Brain microvascular endothelial cell (primary cell): ENCODE measurements at regions not wholly inside any gene's neighbourhood (a gene's known extent, or its start where the extent isn't known, plus 50 kb on each side); places are given as distances from the start of the nearest gene placed in this dataset.

ENCODE experiments used
- DNase-seq: peaks from one replicate; pipeline ENCODE4 v3.0.0-alpha.2; 2020
- H3K27ac ChIP-seq: fragments of 250-450 bp; sonication (Bioruptor Pico); 2 replicates; pipeline ENCODE4 v1.5.1; 2020; ENCODE audit warnings: mild to moderate bottlenecking, moderate library complexity
- H3K27me3 ChIP-seq: fragments of 250-450 bp; sonication (Bioruptor Pico); replicated peaks from 2 replicates; pipeline ENCODE4 v1.5.1; 2020; ENCODE audit warnings: mild to moderate bottlenecking
- H3K36me3 ChIP-seq: fragments of 250-450 bp; sonication (Bioruptor Pico); replicated peaks from 2 replicates; pipeline ENCODE4 v1.5.1; 2020; ENCODE audit warnings: mild to moderate bottlenecking
- H3K4me3 ChIP-seq: 2 replicates; pipeline ENCODE4 v1.5.1; 2011; ENCODE audit warnings: low read depth, mild to moderate bottlenecking, control low read depth, low read length, moderate library complexity
- in situ Hi-C: cut with HindIII; loops from 2 replicates; pipeline ENCODE4 v1.10.0; 2017; ENCODE audit warnings: low sequenced_read_pairs, low pct_ligation_motif_present
- TF ChIP-seq, protein P1 (sequence below): IDR thresholded peaks from 2 replicates; pipeline ENCODE4 v1.5.1; 2011; ENCODE audit warnings: low read depth, mild to moderate bottlenecking, moderate library complexity, low read length, control low read depth, inconsistent platforms; ENCODE audit errors: missing control alignments

DNA sequence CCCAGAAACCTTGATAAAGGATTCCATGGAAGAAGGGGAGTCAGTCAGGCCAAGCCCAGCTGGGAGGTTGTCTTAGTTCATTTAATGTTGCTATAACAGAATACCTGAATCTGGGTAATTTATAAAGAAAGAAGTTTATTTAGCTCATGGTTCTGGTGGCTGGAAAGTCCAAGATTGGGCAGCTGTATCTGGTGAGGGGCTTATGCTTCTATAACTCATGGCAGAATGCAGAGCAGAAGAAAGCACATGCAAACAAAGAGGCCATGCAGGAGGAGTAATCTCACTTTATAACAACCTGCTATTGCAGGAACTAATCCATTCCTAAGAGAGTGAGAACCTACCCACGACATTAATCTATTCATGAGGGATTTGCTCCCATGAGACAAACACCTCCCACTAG is 54.2 kb upstream of the ANKRD1 start:
- in situ Hi-C loops = no loop called here
- no peak for DNase-seq

DNA sequence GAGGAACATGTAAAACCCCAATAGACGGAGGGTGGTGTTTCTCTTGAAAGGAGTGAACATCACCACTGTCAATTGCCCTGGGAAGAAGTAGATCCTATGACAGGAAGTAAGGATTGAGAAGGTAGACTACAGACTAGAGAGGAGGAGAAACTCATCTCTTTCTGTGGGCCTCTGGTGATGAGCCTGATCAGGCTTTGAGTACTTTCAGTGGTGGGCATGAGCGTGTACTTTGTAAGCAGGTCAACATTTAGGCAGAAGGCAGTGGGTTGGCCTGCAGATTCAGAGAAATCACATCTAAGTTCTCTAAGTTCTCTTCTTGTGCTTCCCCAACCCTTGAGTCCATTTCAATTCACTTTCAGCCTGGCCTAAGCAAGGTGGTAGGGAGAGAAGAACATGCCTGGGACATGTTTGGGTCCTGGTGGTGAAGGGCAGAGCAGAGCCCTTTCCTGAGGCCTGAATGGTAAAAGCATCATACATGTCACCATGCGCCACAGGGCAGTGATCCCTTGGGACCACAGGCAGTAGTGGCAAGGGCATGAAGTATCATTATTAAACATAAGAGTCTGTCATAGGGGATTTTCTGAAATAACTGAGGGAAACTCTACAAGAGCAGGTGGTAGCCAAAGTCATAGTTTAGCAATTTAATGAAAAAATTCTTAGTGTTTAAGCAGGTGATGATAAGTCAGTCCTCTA is 56.4 kb upstream of the ANKRD1 start:
- Histone ChIP-seq H3K27me3 (no peaks in the 10 kb centered on the region), H3K4me3 (no peak overlapping the region), H3K36me3 (no peaks in the 10 kb centered on the region), H3K27ac (no peak overlapping the region)
- DNase-seq = no peak
- in situ Hi-C loops = no loop called here
- TF ChIP-seq, protein P1, sequence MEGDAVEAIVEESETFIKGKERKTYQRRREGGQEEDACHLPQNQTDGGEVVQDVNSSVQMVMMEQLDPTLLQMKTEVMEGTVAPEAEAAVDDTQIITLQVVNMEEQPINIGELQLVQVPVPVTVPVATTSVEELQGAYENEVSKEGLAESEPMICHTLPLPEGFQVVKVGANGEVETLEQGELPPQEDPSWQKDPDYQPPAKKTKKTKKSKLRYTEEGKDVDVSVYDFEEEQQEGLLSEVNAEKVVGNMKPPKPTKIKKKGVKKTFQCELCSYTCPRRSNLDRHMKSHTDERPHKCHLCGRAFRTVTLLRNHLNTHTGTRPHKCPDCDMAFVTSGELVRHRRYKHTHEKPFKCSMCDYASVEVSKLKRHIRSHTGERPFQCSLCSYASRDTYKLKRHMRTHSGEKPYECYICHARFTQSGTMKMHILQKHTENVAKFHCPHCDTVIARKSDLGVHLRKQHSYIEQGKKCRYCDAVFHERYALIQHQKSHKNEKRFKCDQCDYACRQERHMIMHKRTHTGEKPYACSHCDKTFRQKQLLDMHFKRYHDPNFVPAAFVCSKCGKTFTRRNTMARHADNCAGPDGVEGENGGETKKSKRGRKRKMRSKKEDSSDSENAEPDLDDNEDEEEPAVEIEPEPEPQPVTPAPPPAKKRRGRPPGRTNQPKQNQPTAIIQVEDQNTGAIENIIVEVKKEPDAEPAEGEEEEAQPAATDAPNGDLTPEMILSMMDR = no peak

More for the DNA sequence above, 54.2 kb upstream of the ANKRD1 start:
- TF ChIP-seq, protein P1 = no peak
- Histone ChIP-seq H3K36me3 (no peaks in the 10 kb centered on the region), H3K27ac (no peak overlapping the region), H3K27me3 (no peaks in the 10 kb centered on the region), H3K4me3 (no peak overlapping the region)

DNA sequence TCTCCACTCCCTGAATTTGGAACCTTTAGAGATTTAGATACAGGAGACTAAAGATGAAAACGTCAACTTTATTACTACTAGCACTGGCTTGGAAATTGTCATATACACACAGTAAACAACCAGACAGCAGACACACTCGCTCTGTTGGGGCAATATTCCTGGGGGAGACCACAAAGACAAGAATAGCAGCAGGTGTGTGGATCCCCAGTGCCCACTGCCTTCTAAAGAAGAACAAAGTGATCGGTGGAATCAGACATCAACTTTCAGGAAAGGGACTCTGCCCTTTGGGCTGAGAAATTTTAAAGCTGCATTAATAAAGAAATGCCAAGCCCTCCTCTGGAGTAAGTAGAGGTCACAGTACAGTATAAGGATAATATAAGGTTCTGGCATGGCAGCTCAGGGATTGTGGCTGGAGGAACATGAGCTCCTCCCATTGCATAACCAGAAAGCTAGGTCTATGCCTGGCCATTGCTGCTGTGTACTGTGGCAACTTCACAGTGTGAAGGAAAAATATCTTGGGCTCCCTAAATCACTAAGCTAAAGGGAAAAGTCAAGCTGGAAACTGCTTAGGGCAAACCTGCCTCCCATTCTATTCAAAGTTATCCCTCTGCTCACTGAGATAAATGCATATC is 57.1 kb upstream of the ANKRD1 start:
- H3K27me3 ChIP-seq = no peaks in the 10 kb centered on the region
- no peak overlapping the region for H3K4me3 ChIP-seq
- in situ Hi-C loops = no loop called here
- TF ChIP-seq, protein P1 = no peak
- H3K36me3 ChIP-seq = no peaks in the 10 kb centered on the region
- H3K27ac ChIP-seq = no peak overlapping the region
- DNase-seq = no peak

DNA sequence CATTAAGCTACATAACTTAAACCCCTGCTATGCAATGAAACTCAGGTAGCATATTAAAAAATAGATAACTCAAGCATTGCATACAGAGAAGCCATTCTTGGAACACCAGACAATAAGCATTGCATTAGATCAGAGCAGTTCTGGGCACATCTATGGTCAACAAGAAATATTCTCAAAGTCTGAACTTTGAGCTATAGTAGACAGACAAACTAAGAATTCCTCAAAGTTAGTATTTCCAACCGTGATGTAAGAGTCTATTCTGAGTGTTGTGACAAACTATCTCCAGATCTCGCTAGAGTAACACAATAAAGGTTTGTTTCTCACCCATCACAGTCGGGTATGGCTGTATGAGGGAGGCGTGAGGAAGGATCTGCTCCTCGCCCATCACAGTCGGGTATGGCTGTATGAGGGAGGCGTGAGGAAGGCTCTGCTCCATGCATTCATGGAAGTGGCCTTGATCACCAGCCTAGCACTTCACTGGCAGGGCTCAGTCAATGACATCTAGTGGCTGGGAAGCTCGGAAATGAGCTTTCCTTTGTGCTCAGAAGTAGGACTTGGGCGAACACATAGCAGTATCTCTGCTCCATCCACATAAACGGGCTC is 61.6 kb upstream of the ANKRD1 start:
- H3K4me3 ChIP-seq = no peak overlapping the region
- no peaks in the 10 kb centered on the region for H3K36me3 ChIP-seq
- no peak overlapping the region for H3K27ac ChIP-seq
- TF ChIP-seq, protein P1 = no peak
- in situ Hi-C loops = no loop called here
- no peaks in the 10 kb centered on the region for H3K27me3 ChIP-seq
- no peak for DNase-seq

DNA sequence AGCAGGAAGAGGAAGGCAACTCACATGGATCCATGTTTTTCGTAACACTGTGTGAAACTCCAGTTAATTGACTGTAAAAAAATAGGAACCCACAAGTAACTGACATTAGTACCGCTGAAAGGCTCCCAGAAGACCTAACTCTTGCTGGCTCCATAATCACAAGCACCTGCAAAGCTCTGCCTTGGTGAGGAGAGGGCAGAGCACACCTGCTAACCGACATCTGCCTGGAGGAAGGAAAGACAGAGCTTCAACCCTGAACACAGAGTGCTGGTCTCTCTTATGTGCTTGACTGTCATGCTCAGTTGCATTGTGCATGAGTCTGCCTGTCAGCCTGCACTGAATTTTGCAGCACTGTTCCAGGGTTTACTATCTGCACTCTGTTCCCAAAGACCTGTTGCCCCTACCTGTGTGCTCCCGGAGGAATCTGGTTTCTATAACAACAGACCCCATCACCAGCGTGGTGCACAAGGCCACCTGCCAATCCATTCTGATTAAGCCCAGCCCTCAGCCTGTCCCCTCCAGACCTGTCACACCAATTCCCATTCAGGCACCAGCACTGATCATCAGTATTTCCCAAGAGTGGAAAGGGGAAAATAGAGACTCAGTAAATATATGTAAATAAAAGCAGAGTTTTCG is 63.1 kb upstream of the ANKRD1 start:
- no peak overlapping the region for H3K4me3 ChIP-seq
- H3K27me3 ChIP-seq = no peaks in the 10 kb centered on the region
- no peak for DNase-seq
- TF ChIP-seq, protein P1 = no peak
- no peaks in the 10 kb centered on the region for H3K36me3 ChIP-seq
- in situ Hi-C loops = no loop called here
- no peak overlapping the region for H3K27ac ChIP-seq
